GM12875 (cell line): ENCODE measurements at regions not wholly inside any gene's neighbourhood (a gene's known extent, or its start where the extent isn't known, plus 50 kb on each side); places are given as distances from the start of the nearest gene placed in this dataset.
"Not testable (repeated sequence)": the region's sequence is repeated elsewhere in the genome, so short reads cannot be mapped to it uniquely, and the experiment has no call there.

Source experiments
- H3K4me3 ChIP-seq: one replicate; pipeline ENCODE4 v1.5.1; 2011; ENCODE audit warnings: low read depth, low read length, control low read depth
- CTCF ChIP-seq: IDR thresholded peaks from 2 replicates; pipeline ENCODE4 v1.5.1; 2011; ENCODE audit warnings: low read depth, mild to moderate bottlenecking, control low read depth, inconsistent platforms, low read length, moderate library complexity, borderline replicate concordance; ENCODE audit not compliant: insufficient read depth

DNA sequence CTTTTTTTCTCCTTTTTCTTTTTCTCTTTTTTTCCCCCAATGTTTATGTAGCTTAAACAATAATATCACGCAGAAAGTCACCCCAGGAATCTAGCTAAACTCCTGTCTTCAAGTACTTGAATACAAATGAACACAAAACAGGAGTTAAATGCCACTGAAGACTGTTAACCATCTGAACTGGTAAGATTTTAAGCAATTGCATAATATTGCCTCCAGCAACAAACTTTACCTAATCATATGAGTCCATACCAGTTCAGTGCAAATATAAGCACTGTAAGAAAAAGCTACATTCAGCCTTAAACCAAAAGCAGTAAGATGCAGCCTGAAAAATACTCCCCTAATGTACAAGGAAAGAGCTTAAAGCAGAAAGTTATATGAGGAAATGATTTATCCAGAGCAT is 173.9 kb upstream of the TFAP2D start:
- no peak for TF ChIP-seq CTCF
- no peak overlapping the region for H3K4me3 ChIP-seq

DNA sequence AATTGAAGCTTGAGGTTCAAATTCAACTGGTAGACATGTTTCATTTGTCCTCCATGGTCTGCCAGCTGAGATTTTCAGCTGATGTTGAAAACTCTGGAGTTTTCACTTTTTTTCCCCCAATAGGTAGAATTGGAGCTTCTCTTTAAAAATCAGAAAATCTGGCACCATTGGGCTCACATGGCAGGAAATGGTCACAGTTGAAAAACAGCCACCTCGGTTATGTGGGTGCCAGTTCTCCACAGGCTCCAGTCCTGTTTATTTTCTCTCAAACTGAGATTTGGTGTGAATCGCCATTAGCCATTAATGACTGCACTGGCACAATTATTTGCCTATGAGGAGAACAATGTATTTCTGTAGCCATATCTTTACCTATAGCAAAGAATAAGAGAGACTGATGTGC is 171.4 kb upstream of the TFAP2D start:
- TF ChIP-seq CTCF, result no peak
- no peak overlapping the region for H3K4me3 ChIP-seq

DNA sequence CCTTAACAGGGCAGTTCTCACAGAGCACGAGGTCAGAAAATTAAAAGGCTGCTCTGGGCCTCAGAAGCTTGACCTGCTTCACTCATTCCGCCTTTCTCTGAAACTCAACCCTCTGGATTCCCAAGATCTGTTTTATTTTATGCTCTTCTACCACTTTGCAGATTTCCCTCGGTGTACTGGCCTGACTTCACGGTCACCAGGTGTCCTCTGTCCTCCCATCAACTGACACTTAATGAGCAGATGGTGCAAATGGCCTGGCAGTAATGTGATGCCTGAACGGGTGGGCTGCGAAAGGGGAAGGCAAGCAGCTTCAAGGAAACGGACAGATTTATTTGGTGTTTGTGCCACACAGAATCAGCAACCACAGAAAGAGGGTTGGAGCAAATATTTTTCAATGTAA is 169.7 kb upstream of the TFAP2D start:
- no peak overlapping the region for H3K4me3 ChIP-seq
- no peak for TF ChIP-seq CTCF

DNA sequence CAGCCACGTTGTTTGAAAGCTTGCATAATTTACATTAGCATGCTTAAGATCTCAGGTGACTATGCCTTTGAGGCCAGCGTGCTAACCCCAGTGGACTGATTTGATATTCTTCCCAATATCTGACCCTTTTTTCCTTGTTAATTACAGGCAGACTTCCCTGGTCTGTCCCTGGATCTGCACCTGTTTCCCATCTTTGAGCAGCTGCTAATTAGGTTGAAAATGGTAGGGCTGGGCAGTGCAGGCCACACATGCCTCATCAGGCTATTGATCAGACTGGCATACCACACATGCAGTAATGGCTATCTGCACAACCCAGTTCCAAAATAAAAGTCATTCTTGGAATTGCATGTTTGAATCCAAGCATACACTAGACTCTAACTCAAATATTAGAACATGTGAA is 164.3 kb upstream of the TFAP2D start:
- no peak overlapping the region for H3K4me3 ChIP-seq
- TF ChIP-seq CTCF, result no peak

DNA sequence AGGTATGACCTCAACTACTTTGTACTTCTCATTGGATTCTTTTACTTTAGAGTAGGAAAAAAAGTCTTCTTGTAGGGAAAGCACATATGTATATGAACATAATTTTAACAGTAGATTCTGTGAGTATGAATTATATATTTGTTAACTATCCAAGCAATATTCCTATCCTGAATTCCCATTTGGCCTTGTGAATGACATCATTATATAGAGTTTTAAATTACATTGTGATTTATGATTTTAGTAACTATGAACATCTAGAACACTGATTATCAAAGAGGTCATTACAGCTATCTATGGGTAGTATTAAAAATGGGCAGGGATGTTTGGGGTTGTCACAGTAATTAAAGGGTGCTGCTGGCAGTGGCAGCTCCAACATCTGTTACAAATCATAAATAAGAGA is 163.9 kb upstream of the TFAP2D start:
- no peak overlapping the region for H3K4me3 ChIP-seq
- no peak for TF ChIP-seq CTCF

- TF ChIP-seq CTCF, result no peak
- H3K4me3 ChIP-seq, result no peak overlapping the region
Measured at GRCh38 chr6:50555982-50556381, 157.3 kb upstream of the TFAP2D start.

- TF ChIP-seq CTCF, result no peak
- H3K4me3 ChIP-seq, result no peak overlapping the region
Measured at GRCh38 chr6:50565004-50565403, 148.3 kb upstream of the TFAP2D start.

DNA sequence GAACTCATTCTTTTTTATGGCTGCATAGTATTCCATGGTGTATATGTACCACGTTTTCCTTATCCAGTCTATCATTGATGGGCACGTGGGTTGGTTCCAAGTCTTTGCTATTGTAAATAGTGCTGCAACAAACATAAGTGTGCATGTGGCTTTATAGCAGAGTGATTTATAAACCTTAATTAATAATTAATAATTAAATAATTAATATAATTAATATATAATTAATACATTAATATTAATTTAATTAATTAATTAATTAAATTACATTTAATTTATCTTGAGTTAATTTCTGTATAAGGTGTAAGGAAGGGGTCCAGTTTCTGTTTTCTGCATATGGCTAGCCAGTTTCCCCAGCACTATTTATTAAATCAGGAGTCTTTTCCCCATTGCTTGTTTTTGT is 142.1 kb upstream of the TFAP2D start:
- not testable (repeated sequence) for H3K4me3 ChIP-seq
